NB4 (cell line): ENCODE measurements at regions not wholly inside any gene's neighbourhood (a gene's known extent, or its start where the extent isn't known, plus 50 kb on each side); places are given as distances from the start of the nearest gene placed in this dataset.

Source experiments
- POLR2A ChIP-seq: IDR thresholded peaks from 2 replicates; pipeline ENCODE4 v1.6.1; 2011; ENCODE audit warnings: mild to moderate bottlenecking; ENCODE audit not compliant: insufficient read length; ENCODE audit errors: extremely low read depth
- TF ChIP-seq, protein P1 (sequence below): IDR thresholded peaks from one replicate; pipeline ENCODE4 v1.5.1; 2012; ENCODE audit warnings: low read depth, low read length

DNA sequence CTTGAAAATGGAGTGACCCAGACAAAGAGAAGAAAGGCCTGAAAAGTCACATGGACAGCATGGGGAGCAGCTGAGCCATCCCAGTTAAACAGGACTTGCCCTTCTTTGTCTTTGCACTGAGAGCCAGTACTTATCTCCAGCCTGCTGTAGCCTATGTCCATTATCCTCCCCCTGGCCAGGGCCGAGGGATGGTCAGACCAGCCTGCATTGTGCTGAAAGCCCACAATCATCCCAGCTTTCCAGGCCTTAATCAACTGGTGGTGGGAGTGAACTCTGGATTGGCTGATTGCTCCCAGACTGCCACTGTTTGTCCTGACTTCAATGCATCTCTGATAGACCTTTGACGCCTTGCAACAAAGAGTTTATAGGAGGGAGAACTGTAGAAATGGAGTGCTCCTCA, 453.1 kb downstream of the EPHA5 start:
- TF ChIP-seq, protein P1, sequence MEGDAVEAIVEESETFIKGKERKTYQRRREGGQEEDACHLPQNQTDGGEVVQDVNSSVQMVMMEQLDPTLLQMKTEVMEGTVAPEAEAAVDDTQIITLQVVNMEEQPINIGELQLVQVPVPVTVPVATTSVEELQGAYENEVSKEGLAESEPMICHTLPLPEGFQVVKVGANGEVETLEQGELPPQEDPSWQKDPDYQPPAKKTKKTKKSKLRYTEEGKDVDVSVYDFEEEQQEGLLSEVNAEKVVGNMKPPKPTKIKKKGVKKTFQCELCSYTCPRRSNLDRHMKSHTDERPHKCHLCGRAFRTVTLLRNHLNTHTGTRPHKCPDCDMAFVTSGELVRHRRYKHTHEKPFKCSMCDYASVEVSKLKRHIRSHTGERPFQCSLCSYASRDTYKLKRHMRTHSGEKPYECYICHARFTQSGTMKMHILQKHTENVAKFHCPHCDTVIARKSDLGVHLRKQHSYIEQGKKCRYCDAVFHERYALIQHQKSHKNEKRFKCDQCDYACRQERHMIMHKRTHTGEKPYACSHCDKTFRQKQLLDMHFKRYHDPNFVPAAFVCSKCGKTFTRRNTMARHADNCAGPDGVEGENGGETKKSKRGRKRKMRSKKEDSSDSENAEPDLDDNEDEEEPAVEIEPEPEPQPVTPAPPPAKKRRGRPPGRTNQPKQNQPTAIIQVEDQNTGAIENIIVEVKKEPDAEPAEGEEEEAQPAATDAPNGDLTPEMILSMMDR: no peak
- no peak for TF ChIP-seq POLR2A
